Lung (tissue), 11 donors: ENCODE measurements at regions not wholly inside any gene's neighbourhood (a gene's known extent, or its start where the extent isn't known, plus 50 kb on each side); places are given as distances from the start of the nearest gene placed in this dataset.
"Not testable (repeated sequence)": the region's sequence is repeated elsewhere in the genome, so short reads cannot be mapped to it uniquely, and the experiment has no call there.

ENCODE experiments used
- ATAC-seq: fragments of 200-7000 bp; cut with Tn5 transposase; one replicate; pipeline ENCODE4 v1.9.1; 2020; ENCODE audit warnings: moderate number of reproducible peaks; ENCODE audit not compliant: insufficient read depth, low FRiP score
- DNase-seq, 3 donors: peaks; one replicate each; pipeline ENCODE4 v3.0.0-alpha.2; 2013 to 2017
- H3K27ac ChIP-seq, 2 donors: one replicate each; pipeline ENCODE4 v1.5.1; 2013; ENCODE audit warnings: mild to moderate bottlenecking in 2 of 2, moderate library complexity in 2 of 2, control low read depth in 1 of 2, inconsistent platforms in 1 of 2, low read depth in 1 of 2, low read length in 1 of 2
- H3K27me3 ChIP-seq, 3 donors: one replicate each; pipeline ENCODE4 v1.5.1; 2013; ENCODE audit warnings: low read length in 2 of 3; ENCODE audit not compliant: control insufficient read depth in 3 of 3, insufficient read depth in 3 of 3
- H3K36me3 ChIP-seq, 4 donors: one replicate each; pipeline ENCODE4 v1.5.1; 2013; ENCODE audit warnings: low read length in 4 of 4, mild to moderate bottlenecking in 1 of 4, moderate library complexity in 1 of 4; ENCODE audit not compliant: control insufficient read depth in 4 of 4, insufficient read depth in 4 of 4
- H3K4me1 ChIP-seq, 5 donors: one replicate each; pipeline ENCODE4 v1.5.1; 2013; ENCODE audit warnings: low read length in 5 of 5, mild to moderate bottlenecking in 2 of 5, moderate library complexity in 1 of 5; ENCODE audit not compliant: control insufficient read depth in 5 of 5, insufficient read depth in 5 of 5
- H3K4me3 ChIP-seq: one replicate; pipeline ENCODE4 v1.5.1; 2013; ENCODE audit warnings: mild to moderate bottlenecking, control low read depth, moderate library complexity
- H3K9ac ChIP-seq, 2 donors: one replicate each; pipeline ENCODE4 v1.5.1; 2013; ENCODE audit warnings: low read length in 2 of 2, control low read depth in 1 of 2; ENCODE audit not compliant: insufficient read depth in 1 of 2
- H3K9me3 ChIP-seq, 4 donors: one replicate each; pipeline ENCODE4 v1.5.1; 2013; ENCODE audit warnings: low read length in 3 of 4, mild to moderate bottlenecking in 1 of 4, moderate library complexity in 1 of 4; ENCODE audit not compliant: control insufficient read depth in 4 of 4, insufficient read depth in 3 of 4
- CTCF ChIP-seq: IDR thresholded peaks from 2 replicates; pipeline ENCODE4 v1.5.1; 2012; ENCODE audit warnings: mild to moderate bottlenecking; ENCODE audit errors: control extremely low read depth, extremely low read depth
- WGBS, 2 donors: extraction: QIAGEN DNeasy Blood & Tissue Kit; methylation state at CpG; one replicate each; pipeline ENCODE4 v1.1.7; 2013; 5-methylcytosine and 5-hydroxymethylcytosine counted together
- donor health status: control.
- donor health status: control.
- donor health status: Bipolar disorder and iron deficiency.
- donor health status: healthy.
- donor health status: DM: yes; HTN: yes; CAD: no.

- 30 to 31% methylated on average over 3 of the region's 3 CpGs for WGBS, 2 donors
- Histone ChIP-seq H3K4me3 (no peak overlapping the region), H3K9ac (no peak overlapping the region), H3K36me3 (no peaks in the 10 kb centered on the region), H3K9me3 (no peaks in the 10 kb centered on the region), H3K27me3 (no peaks in the 10 kb centered on the region), H3K4me1 (peaks cover 0 to 4% (median 0%) of the 10 kb centered on the region in 5 donors), H3K27ac (no peak overlapping the region)
- no peak for ATAC-seq
- DNase-seq = no peak
- no peak for TF ChIP-seq CTCF
These were observed 536.0 kb upstream of the STEAP1 start for GRCh38 chr7:89618274-89618673.

GRCh38 chr7:89621925-89622641, 532.2 kb upstream of the STEAP1 start:
- ATAC-seq (peak; percentile 9), DNase-seq (no peak)

GRCh38 chr7:89623018-89623672, 531.1 kb upstream of the STEAP1 start:
- Histone ChIP-seq H3K9ac (no peak overlapping the region), H3K9me3 (no peaks in the 10 kb centered on the region), H3K4me3 (no peak overlapping the region), H3K27ac (no peak overlapping the region), H3K36me3 (no peaks in the 10 kb centered on the region), H3K4me1 (peaks cover 0 to 1% (median 0%) of the 10 kb centered on the region in 5 donors), H3K27me3 (no peaks in the 10 kb centered on the region)
- ATAC-seq = peak; percentile 68
- peak; percentile 25 to 60 (median 28) for DNase-seq
- TF ChIP-seq CTCF = peak; percentile 41
- WGBS, 2 donors = 5 to 9% methylated on average over 1 of the region's 1 CpG

More at GRCh38 chr7:89621925-89622641, 532.2 kb upstream of the STEAP1 start:
- Histone ChIP-seq H3K9ac (no peak overlapping the region), H3K4me3 (no peak overlapping the region), H3K36me3 (no peaks in the 10 kb centered on the region), H3K27me3 (no peaks in the 10 kb centered on the region), H3K27ac (no peak overlapping the region), H3K4me1 (peaks cover 0 to 4% (median 0%) of the 10 kb centered on the region in 5 donors), H3K9me3 (no peaks in the 10 kb centered on the region)
- TF ChIP-seq CTCF = no peak
- 77 to 86% methylated on average over 4 of the region's 4 CpGs for WGBS, 2 donors

GRCh38 chr7:89624155-89624554, 530.1 kb upstream of the STEAP1 start:
- H3K9ac ChIP-seq, H3K27ac ChIP-seq, H3K4me3 ChIP-seq, H3K27me3 ChIP-seq, H3K4me1 ChIP-seq, ATAC-seq, H3K36me3 ChIP-seq, H3K9me3 ChIP-seq, DNase-seq: not testable (repeated sequence)
- 84 to 90% methylated on average over 5 of the region's 5 CpGs for WGBS, 2 donors
